NCI-H748 (cell line): ENCODE measurements at regions not wholly inside any gene's neighbourhood (a gene's known extent, or its start where the extent isn't known, plus 50 kb on each side); places are given as distances from the start of the nearest gene placed in this dataset.
A peak's percentile ranks its signal among the peaks of the same experiment; 100 is the strongest.
"Not testable (repeated sequence)": the region's sequence is repeated elsewhere in the genome, so short reads cannot be mapped to it uniquely, and the experiment has no call there.

Experiments
- DNase-seq: peaks from one replicate; lab custom pipeline; 2025; ENCODE audit not compliant: unreplicated experiment; lab: John Stamatoyannopoulos, UW

GRCh38 chr2:23029951-23030350 is 355.0 kb upstream of the KLHL29 start:
- DNase-seq = no peak

- no peak for DNase-seq
These were observed 350.0 kb upstream of the KLHL29 start for GRCh38 chr2:23034996-23035395.

DNA sequence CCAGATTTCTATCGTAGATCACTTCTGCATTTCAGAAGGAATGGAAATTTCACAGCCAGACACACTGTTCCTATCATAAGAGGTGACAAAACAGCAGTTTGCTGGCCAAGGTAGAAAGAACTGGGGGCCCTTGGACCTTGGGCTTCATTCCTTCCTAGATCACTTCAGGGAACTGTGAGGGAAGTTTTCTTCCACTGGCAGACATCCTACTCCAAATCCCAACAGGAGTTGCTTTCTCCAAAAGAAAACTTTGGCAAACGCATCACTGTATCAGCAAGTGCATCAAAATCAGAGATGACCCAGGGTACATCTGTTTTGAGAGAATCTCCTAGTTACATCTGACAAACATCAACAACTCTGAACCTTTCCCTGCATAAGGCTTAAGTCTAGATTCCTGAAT is 348.4 kb upstream of the KLHL29 start:
- no peak for DNase-seq

DNA sequence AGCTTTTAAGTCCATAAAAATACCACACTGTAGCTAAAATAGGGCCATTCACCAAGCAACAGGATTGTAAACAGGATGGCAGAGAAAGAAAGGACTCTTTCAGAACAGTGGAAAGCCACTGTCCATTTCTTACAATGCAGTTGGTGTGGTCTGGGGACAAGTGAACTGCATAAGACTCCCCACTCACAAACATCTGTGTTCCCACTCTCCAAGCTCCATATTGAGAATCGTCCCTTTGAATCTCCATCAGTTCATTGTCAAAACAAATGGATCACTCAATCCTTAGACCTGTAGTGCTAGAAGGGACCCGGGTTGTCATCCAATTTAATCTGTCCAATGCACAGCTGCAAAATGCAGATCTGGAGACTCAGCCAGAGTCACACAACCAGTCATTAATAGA is 347.4 kb upstream of the KLHL29 start:
- no peak for DNase-seq

DNA sequence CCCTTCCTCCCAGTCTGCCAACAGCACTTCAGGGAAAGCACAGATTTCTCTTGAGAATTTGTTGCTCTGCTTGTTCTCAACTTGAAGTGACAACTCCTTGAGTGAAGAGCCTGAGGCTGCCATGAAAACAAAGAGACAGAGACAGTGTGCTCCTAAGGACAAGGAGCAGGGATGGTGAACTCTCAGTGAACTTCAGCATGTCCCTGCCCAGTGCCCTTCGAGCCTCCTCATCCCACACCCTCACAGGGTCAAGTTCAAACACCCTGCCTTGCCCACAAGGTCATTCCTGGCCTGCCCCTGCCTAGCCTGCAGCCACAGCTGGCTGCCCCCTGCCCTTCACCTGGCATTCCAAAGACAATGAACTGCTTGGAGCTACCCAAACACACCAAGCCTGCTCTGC is 343.5 kb upstream of the KLHL29 start:
- DNase-seq = no peak

DNA sequence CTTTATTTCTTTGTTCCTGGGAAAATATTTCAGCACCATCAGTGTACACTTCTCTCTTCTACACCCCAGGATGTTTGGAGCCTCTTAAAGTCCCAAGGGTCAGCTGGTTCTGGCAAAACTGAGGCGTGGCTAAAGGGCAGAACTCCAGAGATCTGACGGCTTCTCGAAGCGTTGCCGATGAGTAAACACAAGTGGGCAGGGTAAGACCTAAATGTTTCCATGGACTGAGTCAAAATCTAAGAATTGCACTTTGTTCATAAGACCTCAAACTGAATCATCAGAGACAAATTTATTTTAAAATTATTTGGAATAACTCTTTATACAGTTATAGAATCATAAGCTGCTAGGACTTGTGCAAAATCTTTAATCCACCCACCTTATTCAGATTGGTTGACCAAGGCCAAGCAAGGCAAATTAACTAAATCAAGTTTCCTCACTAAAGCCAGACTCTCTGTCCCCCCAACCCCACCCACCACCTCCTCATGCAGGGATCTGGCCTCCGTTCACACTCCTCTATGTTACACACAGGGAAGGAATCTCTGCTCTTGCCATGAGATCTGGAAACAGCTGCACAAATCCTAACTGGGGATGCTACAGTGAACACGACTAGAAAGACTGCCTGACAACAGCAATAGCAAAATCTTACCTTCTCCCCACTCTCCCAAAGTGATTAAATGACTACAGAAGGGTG is 342.6 kb upstream of the KLHL29 start:
- no peak for DNase-seq

GRCh38 chr2:23050388-23050787 is 334.6 kb upstream of the KLHL29 start:
- no peak for DNase-seq

GRCh38 chr2:23053601-23054000 is 331.4 kb upstream of the KLHL29 start:
- DNase-seq = no peak

GRCh38 chr2:23055251-23055650 is 329.7 kb upstream of the KLHL29 start:
- no peak for DNase-seq

DNA sequence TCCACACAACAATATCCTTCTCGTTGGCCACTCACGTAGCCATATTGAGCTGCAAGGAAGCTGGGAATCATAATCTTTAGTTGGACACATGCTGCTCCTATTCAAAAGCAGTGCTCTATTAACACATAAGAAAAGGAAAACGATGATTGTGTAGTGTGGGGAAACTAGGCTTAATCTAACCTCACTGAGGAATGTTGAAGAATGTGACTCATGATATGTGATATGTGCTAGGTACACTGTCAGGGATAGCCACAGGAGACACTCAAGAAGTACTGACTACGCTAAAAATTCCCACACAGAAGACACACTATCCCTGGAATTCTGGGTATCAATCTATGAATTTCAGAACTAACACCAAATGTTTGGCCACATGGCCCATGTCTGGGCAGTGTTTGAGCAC is 328.1 kb upstream of the KLHL29 start:
- DNase-seq = not testable (repeated sequence)

- DNase-seq = no peak
These were observed 326.5 kb upstream of the KLHL29 start for GRCh38 chr2:23058435-23058834.

GRCh38 chr2:23065210-23065609 is 319.8 kb upstream of the KLHL29 start:
- no peak for DNase-seq

DNA sequence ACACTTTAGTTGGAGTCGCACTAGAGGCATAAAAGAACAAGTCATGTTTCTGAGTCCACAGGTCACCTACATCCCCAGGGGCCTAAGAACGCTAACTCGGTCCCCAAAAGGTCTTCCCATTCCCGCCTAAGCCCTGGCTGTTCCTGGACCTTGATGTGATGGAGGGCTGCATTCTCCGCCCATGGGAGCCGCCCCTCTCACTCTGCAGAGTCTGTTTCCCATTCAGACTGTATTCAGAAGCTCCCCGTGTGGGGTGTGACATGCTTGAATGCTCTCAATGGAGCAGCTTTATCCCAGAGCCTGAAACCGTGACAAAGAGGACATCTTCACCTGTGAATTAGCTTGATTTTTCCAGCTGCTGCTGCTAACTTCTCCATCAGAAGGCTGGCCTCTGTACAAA is 319.0 kb upstream of the KLHL29 start:
- DNase-seq = peak; percentile 42

GRCh38 chr2:23066686-23067085 is 318.3 kb upstream of the KLHL29 start:
- no peak for DNase-seq

GRCh38 chr2:23069156-23069555 is 315.8 kb upstream of the KLHL29 start:
- DNase-seq = peak; percentile 12

DNA sequence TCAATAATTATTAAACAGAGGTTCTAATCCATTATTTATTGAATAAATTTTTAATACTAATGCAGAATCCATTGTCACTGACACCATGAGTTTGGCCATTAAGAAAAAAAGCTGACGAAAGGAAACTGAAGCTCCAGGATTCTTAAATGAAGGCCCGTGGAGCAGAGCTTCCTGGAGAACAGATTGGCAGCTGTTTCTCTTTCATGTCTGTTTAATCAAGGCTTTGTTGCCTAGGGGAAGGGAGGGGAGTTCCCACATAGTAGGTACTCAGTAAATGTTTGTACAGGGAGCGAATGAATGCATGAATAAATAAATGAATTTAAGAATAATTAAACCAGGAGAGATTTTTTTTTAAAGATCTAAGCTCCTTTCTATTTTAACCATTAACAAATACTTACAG is 315.1 kb upstream of the KLHL29 start:
- peak; percentile 94 for DNase-seq

DNA sequence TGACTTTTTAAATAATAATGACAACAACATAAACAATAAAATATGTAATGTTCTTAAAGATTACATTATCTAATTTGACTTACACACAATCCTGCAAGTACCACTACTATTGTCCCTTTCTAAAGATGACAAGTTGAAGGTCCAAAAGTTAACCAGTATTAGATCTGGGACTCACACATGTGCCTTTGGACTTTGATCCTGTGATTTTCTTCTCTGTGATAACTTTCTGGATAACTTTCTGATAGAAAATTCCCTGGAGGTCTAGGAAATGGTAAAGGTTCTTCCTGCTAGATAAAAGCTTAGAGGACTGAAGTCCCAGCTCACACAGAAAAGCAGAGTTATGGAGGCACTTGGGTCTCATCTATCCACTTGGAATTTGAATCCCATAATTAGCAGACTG is 311.9 kb upstream of the KLHL29 start:
- DNase-seq = no peak

DNA sequence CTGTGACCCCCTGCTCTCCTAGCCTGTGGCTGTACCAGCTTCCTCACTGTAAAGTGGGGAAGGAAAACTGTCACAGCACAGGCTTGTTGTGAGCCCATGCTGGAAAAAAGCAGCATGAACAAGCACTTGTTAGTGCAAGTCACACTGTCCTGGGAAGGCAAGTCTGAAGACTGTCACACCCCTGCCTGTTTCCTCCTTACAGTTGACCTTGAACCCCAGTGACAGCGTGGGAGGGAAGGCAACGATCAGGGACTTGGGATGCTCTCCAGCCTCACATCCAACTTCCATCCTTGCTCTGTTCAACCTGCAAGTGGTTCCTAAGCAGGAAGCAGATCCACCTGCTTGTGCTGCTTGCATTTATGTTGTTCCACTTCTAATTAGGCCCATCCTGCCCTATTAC is 311.3 kb upstream of the KLHL29 start:
- peak; percentile 75 for DNase-seq

DNA sequence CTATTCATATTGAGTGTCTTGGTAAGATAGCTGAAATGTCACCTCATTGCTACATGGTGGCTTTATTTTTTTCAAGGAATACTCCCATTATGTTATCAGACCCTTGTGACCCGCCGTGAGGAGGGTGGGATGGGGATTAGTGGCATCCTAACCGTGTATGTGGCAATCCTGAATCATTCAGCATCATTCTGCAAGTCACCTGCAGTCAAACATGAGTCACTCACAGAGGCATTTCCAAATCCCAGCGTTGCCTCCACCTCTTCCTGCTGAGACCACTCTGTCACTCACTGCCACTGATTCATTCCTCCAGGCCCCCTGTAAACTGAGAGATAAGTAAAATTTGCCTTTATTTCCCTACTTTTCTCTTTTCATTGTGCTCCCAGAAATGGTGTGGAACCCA is 307.4 kb upstream of the KLHL29 start:
- DNase-seq = no peak

DNA sequence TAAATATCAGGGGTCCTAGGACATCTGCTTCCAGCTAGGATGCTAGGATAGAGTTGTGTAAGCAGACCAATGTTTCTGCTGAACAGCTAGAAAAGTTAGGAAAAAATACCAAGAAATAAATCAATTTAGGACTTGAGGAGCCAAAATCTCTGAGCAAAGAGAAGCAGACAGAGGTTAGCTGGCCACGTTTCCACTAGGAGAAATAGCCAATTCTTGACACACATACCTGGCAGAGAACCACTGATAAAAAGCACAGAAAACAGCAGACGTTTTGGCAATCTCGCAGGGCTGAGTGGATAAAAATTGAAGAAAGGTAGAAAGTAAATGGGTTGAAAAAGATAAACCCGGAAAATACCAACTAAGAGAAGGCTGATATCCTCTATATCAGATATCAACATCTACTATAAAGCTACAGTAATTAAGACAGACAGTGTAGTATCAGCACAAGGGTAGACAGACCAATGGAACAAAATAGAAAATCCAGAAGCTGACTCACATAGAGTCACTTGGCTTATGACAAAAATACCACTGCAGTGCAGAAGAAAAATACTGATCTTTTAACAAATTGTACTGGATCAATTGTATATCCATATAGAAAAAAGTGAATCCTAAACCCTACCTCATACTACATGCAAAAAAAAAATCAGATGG is 306.1 kb upstream of the KLHL29 start:
- no peak for DNase-seq

DNA sequence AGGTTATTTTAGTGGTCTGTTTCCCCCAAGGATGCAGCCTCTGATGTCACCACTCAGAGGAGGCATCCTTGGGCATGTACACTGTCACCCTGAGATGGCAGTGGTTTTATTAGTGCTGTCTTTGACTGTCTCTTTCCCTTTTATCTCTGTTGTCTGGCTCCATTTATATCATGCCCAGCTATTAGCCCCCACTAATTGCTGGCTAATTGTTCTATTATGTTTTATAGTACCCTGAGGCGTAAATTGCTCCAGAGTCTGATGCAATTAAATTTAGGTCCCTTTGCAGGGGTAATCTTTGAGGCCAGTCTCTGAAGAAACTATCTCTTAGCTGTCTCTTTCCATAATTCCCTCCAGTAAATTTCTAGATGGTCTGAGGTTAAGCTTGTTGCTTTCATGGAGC is 301.0 kb upstream of the KLHL29 start:
- DNase-seq = peak; percentile 23

DNA sequence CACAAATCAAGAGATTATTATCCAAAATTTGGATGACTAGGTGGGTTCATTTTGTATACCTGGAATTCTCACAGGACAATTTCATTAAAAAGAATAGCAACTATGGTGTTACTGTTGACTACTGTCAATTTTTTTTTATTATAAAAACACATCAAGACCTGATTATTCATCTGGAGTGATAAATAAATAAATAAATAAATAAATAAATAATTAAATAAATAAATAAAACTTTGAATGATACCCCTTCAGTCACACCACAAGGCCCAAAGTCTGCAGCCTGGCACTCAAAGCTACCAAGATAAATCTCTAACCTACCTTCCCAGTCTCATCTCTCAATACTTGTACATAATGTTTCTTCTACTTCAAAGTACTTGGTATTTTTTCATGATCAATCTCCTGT is 294.0 kb upstream of the KLHL29 start:
- DNase-seq = no peak

DNA sequence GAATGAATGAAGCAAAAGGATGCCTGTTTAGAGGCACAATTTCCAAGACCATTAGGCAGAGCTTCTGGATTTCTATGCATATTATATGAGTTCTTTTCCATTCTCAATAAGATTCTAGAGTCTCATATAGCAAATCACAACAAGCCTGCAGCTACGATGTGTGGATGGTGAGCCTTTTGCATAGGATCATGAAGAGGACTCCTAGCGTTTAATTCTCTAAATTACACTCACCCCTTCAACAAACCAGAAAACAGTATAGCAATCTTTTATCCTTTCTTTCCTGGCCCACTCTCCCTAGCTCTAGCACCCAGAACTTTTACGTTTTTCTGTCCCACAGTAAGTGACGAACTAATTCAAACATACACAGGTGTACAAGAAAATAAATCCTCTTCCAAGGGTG is 293.1 kb upstream of the KLHL29 start:
- DNase-seq = peak; percentile 9
